HG03175 (cell line): ENCODE measurements at regions not wholly inside any gene's neighbourhood (a gene's known extent, or its start where the extent isn't known, plus 50 kb on each side); places are given as distances from the start of the nearest gene placed in this dataset.
"Not testable (repeated sequence)": the region's sequence is repeated elsewhere in the genome, so short reads cannot be mapped to it uniquely, and the experiment has no call there.

Experiments used
- ATAC-seq: cut with Tn5 transposase; IDR thresholded peaks from one replicate; pipeline ENCODE4 v1.9.1; 2021; ENCODE audit warnings: mild to moderate bottlenecking, moderate library complexity; ENCODE audit not compliant: unreplicated experiment

DNA sequence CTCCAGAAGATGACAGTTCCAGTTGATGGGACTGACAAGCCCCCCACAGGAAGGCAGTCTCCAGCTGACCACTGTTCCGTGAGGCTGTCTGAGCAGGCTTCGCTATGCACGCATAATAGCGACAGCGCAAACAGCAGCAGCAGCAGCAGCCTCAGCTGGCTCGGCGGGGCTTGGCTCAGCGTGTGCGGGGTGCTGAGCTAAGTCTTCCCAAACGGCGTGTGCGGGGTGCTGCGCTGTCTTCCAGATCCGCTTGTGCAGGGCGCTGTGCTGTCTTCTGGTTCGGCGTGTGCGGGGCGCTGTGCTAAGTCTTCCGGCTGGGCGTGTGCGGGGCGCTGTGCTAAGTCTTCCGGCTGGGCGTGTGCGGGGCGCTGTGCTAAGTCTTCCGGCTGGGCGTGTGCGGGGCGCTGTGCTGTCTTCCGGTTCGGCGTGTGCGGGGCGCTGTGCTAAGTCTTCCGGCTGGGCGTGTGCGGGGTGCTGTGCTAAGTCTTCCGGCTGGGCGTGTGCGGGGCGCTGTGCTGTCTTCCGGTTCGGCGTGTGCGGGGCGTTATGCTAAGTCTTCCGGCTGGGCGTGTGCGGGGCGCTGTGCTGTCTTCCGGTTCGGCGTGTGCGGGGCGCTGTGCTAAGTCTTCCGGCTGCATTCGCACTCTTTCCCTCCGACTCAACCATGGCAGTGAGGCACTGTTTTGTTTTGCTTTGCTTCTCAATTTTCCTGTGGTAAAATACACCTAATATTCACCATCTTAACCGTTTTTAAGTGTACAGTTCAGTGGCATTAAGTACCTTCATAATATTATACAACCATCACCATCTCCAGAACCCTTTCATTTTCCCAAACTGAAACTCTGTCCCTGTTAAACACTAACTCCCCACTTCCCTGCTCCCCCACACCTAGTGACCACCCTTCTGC is 156.1 kb downstream of the BMP7 start:
- ATAC-seq, result not testable (repeated sequence)

DNA sequence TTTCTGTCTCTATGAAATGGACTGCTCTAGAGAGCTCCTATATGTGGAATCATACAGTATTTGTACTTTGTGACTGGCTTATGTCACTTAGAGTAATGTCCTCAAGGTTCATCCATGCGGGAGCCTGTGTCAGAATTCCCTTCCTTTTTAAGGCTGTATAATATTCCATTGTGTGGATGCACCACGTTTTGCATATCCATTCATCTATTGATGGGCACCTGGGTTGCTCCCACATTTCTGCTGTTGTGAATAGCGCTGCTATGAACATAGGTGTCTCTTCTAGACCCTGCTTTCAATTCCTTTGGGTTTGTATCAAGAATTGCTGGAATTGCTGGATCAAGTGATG is 155.4 kb downstream of the BMP7 start:
- no peak for ATAC-seq

DNA sequence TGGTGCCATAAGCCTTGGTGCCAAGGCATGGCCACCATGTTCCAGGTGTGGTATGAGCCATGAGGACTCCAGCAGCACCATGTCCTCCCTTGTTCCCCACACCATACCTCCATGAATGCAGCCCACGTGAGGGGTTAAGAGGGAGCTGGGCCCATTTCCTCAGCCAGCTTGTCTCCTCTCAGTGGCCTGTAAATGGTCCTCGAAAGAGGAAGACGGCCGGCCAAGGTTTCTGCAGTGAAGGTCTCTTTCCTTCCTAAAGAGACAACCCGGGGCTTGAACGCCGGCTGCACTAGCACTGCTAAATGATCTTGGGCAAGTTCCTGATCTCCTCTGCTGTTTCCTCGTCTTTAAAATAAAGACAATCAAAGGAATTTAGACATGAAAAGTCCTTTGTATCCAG is 154.0 kb downstream of the BMP7 start:
- no peak for ATAC-seq

DNA sequence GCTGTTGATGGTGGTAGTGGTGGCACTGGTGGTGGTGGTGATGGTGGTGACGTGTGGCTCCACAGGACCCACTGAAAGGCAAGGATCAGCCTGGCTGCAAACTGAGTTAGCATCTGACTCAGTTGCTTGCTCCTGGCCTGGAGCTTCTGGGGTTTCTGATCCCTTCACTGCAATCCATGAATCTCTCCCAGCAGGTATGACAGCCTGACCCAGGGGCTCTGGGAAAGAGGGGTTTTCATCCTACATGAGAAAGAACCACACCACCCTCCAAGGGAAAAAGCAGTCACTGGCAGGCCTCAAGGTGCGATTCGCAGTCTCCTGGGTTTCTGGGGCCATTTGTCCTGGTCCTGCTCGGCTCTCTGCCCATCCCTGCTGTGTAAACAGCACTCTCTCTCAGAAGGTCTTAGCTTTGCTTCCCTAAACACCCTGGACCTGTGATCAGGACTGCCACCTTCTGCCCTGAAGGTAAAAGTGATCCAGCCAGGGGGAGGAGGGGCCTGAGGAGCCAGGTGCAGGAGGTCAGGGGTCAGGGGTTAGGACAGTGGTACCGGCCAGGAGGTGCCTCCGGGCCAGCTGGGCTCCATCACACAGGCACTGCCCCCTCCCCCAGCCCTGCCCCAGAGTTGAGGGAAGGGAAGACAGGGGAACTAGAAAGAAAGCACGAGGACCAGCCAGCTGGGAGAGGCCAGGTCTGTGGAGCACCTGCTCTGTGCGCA is 152.0 kb downstream of the BMP7 start:
- ATAC-seq, result no peak

DNA sequence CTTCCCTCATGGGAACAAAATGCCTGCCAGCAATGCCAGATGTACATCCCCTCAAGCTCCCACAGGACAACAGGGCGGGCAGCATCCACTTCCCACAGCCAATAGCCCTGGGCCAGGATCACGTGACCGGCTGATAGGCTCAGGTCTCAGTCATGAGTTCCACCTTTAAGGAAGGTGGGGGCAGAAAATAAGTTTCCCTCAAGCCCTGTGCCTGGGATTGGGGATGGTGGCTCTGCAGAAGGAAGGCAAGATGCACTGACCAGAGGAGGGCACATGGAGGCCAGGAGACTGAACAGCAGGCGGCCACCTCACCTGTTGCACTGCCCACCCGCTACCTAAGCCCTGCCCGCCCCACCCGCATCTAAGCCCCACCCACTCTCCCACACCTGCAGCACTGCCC is 149.1 kb downstream of the BMP7 start:
- no peak for ATAC-seq

DNA sequence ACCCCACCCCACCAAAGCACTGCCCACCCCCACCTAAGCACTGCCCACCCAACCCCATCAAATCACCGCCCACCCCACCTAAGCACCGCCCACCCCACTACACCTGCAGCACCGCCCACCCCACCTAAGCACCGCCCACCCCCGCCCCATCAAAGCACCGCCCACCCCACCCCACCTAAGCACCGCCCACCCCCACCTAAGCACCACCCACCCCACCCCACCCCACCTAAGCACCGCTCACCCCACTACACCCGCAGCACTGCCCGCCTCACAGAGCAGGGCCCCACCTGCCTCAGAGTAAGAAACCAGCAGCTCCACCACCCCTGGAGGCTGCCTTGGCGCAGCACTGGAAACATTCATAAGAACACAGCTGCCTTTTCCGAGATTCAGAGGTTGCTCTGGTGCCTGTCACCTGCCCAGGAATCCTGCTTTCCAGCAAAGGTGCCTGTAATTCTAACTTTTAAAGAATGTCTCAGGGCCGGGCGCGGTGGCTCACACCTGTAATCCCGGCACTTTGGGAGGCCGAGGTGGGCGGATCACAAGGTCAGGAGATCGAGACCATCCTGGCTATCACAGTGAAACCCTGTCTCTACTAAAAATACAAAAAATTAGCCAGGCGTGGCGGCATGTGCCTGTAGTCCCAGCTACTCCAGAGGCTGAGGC is 148.2 kb downstream of the BMP7 start:
- no peak for ATAC-seq
